ENCODE measurements at regions not wholly inside any gene's neighbourhood (a gene's known extent, or its start where the extent isn't known, plus 50 kb on each side); places are given as distances from the start of the nearest gene placed in this dataset.

DNA sequence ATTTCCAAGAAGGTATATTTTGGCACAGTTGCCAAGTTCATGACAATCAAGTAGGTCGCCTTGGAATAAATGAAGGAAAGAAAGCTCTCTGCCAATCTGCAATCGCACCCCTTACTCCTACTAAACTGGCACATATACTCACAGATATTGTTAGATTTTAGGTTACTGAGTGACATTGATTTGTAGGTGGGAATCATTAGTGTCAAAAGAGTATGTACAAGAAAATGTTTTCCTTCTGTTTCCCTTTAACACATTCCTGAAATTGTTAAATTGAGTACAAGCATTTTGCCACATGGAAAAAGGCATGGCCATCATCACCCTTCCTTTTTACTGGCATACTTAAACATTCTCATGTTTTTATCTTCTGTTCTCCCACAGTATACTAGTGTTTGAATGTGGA, 2868.3 kb upstream of the PCDH20 start (continued):
- TF ChIP-seq MEF2D (CRISPR knock-in tag; IDR thresholded peaks at IDR 0.05) (no peak), RCOR2 (CRISPR knock-in tag; IDR thresholded peaks at IDR 0.05) (no peak)

GRCh38 chr13:64278493-64278892, 2862.8 kb upstream of the PCDH20 start:
- Histone ChIP-seq H3K9me3 (ENCODE audit: low read length) (peaks cover 6% of the 10 kb centered on the region; the same call in 1 of the 2 replicates), H3K4me2 (ENCODE audit: low read depth, low read length) (no peak overlapping the region), H3K9ac (ENCODE audit: insufficient read depth, low read depth, low read length) (no peak overlapping the region), H3K27me3 (ENCODE audit: control insufficient read depth in 1 of 2, insufficient read depth in 2 of 2, low read length in 2 of 2) (no peaks in the 10 kb centered on the region), H4K20me1 (ENCODE audit: insufficient read depth, low read length) (no peaks in the 10 kb centered on the region), H3K27ac (ENCODE audit: extremely low read length, insufficient read depth, low read length) (no peak overlapping the region), H3K36me3 (replicated peaks in 1 of 2; ENCODE audit: control insufficient read depth in 1 of 2, insufficient read depth in 2 of 2, low read length in 2 of 2) (no peaks in the 10 kb centered on the region), H3K4me3 (replicated peaks in 1 of 3; ENCODE audit: insufficient read depth in 1 of 3, low read depth in 2 of 3, low read length in 3 of 3) (no peak overlapping the region), H3K79me2 (ENCODE audit: insufficient read depth, low read length) (no peaks in the 10 kb centered on the region), H3K4me1 (ENCODE audit: insufficient read depth, low read length) (no peaks in the 10 kb centered on the region), H2AFZ (ENCODE audit: low read length) (no peak overlapping the region)
- POLR2A ChIA-PET: no interaction called here
- no TSS peak for BruUV-seq (replicated peaks)
- intact Hi-C loops (cut with micrococcal nuclease; ENCODE audit: unreplicated experiment): no loop called here
- WGBS (ENCODE audit: low lambda C conversion rate): 11% methylated on average over 5 of the region's 5 CpGs
- TF ChIP-seq NBN (conservative IDR thresholded peaks at IDR 0.05) (no peak), CBX5 (CRISPR knock-in tag; IDR thresholded peaks at IDR 0.05; ENCODE audit: borderline replicate concordance) (no peak), ZNF556 (CRISPR knock-in tag; IDR thresholded peaks at IDR 0.05; ENCODE audit: borderline replicate concordance) (no peak), ZNF382 (CRISPR knock-in tag; IDR thresholded peaks at IDR 0.05; ENCODE audit: borderline replicate concordance) (no peak), TFDP2 (CRISPR knock-in tag; IDR thresholded peaks at IDR 0.05) (no peak), ZNF30 (CRISPR knock-in tag; IDR thresholded peaks at IDR 0.05) (no peak), SMARCC2 (IDR thresholded peaks at IDR 0.05) (no peak), MEIS1 (CRISPR knock-in tag; IDR thresholded peaks at IDR 0.05; ENCODE audit: borderline replicate concordance) (no peak), CBX2 (IDR thresholded peaks at IDR 0.05; ENCODE audit: low read depth, low read length) (no peak), CBX2 (CRISPR knock-in tag; IDR thresholded peaks at IDR 0.05; ENCODE audit: low read depth) (no peak), ZNF263 (CRISPR knock-in tag; IDR thresholded peaks at IDR 0.05) (no peak), ZBTB43 (CRISPR knock-in tag; conservative IDR thresholded peaks at IDR 0.05) (no peak)
- TF ChIP-seq, protein P1, sequence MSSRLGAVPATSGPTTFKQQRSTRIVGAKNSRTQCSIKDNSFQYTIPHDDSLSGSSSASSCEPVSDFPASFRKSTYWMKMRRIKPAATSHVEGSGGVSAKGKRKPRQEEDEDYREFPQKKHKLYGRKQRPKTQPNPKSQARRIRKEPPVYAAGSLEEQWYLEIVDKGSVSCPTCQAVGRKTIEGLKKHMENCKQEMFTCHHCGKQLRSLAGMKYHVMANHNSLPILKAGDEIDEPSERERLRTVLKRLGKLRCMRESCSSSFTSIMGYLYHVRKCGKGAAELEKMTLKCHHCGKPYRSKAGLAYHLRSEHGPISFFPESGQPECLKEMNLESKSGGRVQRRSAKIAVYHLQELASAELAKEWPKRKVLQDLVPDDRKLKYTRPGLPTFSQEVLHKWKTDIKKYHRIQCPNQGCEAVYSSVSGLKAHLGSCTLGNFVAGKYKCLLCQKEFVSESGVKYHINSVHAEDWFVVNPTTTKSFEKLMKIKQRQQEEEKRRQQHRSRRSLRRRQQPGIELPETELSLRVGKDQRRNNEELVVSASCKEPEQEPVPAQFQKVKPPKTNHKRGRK (CRISPR knock-in tag; IDR thresholded peaks at IDR 0.05): no peak
- CTCF ChIA-PET (ENCODE audit: low intra/inter-chr PET ratio, low total read pairs): no interaction called here
- ATAC-seq (no peak), FAIRE-seq (no peak), DNase-seq (ENCODE audit: low spot score) (no peak)
- in situ Hi-C loops (cut with HindIII; ENCODE audit: extremely low pct_ligation_motif_present, low pct_unique_long_range_greater_than_20kb): no loop called here
